SKM-1 treated with dmso at 0.1 percent for 144 hours (cell line): ENCODE measurements at regions not wholly inside any gene's neighbourhood (a gene's known extent, or its start where the extent isn't known, plus 50 kb on each side); places are given as distances from the start of the nearest gene placed in this dataset.

Source experiments
- DNase-seq: peaks from one replicate; lab custom pipeline; 2025; ENCODE audit not compliant: unreplicated experiment; lab: John Stamatoyannopoulos, UW

- DNase-seq, result no peak
Observed at GRCh38 chr3:72247645-72248388, 462.9 kb upstream of the PROK2 start.

- no peak for DNase-seq
Observed at GRCh38 chr3:72247126-72247525, 462.2 kb upstream of the PROK2 start.

GRCh38 chr3:72246685-72247084 is 461.7 kb upstream of the PROK2 start:
- DNase-seq, result no peak

- no peak for DNase-seq
Observed at GRCh38 chr3:72245183-72245811, 460.3 kb upstream of the PROK2 start.

- DNase-seq, result no peak
Observed at GRCh38 chr3:72244396-72244795, 459.4 kb upstream of the PROK2 start.

- DNase-seq, result no peak
Observed at GRCh38 chr3:72242326-72242725, 457.4 kb upstream of the PROK2 start.

GRCh38 chr3:72241525-72241924 is 456.6 kb upstream of the PROK2 start:
- DNase-seq, result no peak

- no peak for DNase-seq
Observed at GRCh38 chr3:72240531-72240930, 455.6 kb upstream of the PROK2 start.

- DNase-seq, result no peak
Observed at GRCh38 chr3:72238801-72239200, 453.9 kb upstream of the PROK2 start.

- no peak for DNase-seq
Observed at GRCh38 chr3:72238010-72238691, 453.2 kb upstream of the PROK2 start.

GRCh38 chr3:72237679-72238009 is 452.7 kb upstream of the PROK2 start:
- no peak for DNase-seq

- DNase-seq, result no peak
Observed at GRCh38 chr3:72234391-72234790, 449.4 kb upstream of the PROK2 start.

GRCh38 chr3:72233571-72233970 is 448.6 kb upstream of the PROK2 start:
- DNase-seq, result no peak

GRCh38 chr3:72232777-72233176 is 447.8 kb upstream of the PROK2 start:
- DNase-seq, result no peak

- DNase-seq, result no peak
Observed at GRCh38 chr3:72232331-72232730, 447.4 kb upstream of the PROK2 start.

GRCh38 chr3:72231439-72232196 is 446.7 kb upstream of the PROK2 start:
- DNase-seq, result no peak

- no peak for DNase-seq
Observed at GRCh38 chr3:72230774-72231379, 445.9 kb upstream of the PROK2 start.

GRCh38 chr3:72229952-72230351 is 445.0 kb upstream of the PROK2 start:
- no peak for DNase-seq

GRCh38 chr3:72227486-72228070 is 442.6 kb upstream of the PROK2 start:
- DNase-seq, result no peak

- peak; percentile 11 for DNase-seq
Observed at GRCh38 chr3:72224804-72225509, 440.0 kb upstream of the PROK2 start.
